ENCODE measurements at regions not wholly inside any gene's neighbourhood (a gene's known extent, or its start where the extent isn't known, plus 50 kb on each side); places are given as distances from the start of the nearest gene placed in this dataset.

- Mint-ChIP-seq H3K4me1 (no peaks in the 10 kb centered on the region), H3K4me3 (no peak overlapping the region), H3K27ac (no peak overlapping the region), H3K27me3 (ENCODE audit: low read depth, poor library complexity) (no peaks in the 10 kb centered on the region), H3K9me3 (no peaks in the 10 kb centered on the region), H3K36me3 (ENCODE audit: low read depth) (no peaks in the 10 kb centered on the region)
- DNase-seq, result no peak
- no peak for TF ChIP-seq CTCF (IDR thresholded peaks at IDR 0.05)
Observed at GRCh38 chr21:21605521-21605920, 607.3 kb downstream of the NCAM2 start.

DNA sequence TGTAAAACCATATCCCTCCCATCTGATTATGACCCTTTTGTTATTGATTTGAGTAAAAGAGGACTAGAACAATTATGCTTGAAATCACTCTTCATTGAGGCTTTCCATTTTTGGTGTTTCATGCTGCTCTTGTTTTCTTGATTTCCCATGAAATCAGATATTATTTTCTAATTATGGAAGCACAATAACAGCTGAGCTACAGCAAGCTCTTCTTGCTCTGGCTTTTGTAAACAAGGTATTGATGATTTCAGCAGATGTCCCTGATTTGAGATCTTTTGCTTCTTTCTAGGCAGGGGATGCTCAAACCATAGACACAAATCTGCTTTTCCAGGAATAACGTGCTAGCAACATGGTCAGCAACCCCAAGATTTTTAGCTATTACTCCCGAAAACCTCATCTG lies 607.8 kb downstream of the NCAM2 start:
- Mint-ChIP-seq H3K36me3 (ENCODE audit: low read depth) (no peaks in the 10 kb centered on the region), H3K4me3 (no peak overlapping the region), H3K27ac (no peak overlapping the region), H3K27me3 (ENCODE audit: low read depth, poor library complexity) (no peaks in the 10 kb centered on the region), H3K4me1 (no peaks in the 10 kb centered on the region), H3K9me3 (no peaks in the 10 kb centered on the region)
- DNase-seq, result no peak
- no peak for TF ChIP-seq CTCF (IDR thresholded peaks at IDR 0.05)

GRCh38 chr21:21612466-21612865 lies 614.3 kb downstream of the NCAM2 start:
- H3K27ac Mint-ChIP-seq, result no peak overlapping the region

DNA sequence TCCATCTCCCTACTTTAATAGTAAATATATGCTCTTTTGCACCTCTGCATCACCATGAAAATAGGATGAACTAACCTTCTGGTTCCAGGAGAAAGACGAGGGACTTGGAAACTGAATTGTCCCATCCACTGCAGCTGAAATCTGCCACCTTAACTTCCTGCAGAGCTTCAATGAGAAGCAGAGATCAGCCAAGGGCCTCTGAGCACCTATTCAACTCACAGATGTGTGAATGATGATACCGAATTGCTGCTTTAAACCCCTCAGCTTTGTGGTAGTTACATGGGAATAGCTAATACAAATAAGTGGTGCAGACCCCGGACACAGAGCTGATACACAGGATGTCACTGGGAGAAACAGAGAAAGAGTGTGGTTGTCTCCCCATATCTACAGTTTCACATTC lies 616.8 kb downstream of the NCAM2 start:
- no peak for DNase-seq
- Mint-ChIP-seq H3K4me1 (no peaks in the 10 kb centered on the region), H3K27ac (no peak overlapping the region), H3K9me3 (no peaks in the 10 kb centered on the region), H3K4me3 (no peak overlapping the region), H3K27me3 (ENCODE audit: low read depth, poor library complexity) (no peaks in the 10 kb centered on the region), H3K36me3 (ENCODE audit: low read depth) (no peaks in the 10 kb centered on the region)
- TF ChIP-seq CTCF (IDR thresholded peaks at IDR 0.05), result no peak

More at GRCh38 chr21:21612466-21612865, 614.3 kb downstream of the NCAM2 start:
- Mint-ChIP-seq H3K9me3 (no peaks in the 10 kb centered on the region), H3K36me3 (ENCODE audit: low read depth) (no peaks in the 10 kb centered on the region), H3K4me1 (no peaks in the 10 kb centered on the region), H3K4me3 (no peak overlapping the region), H3K27me3 (ENCODE audit: low read depth, poor library complexity) (no peaks in the 10 kb centered on the region)
- no peak for TF ChIP-seq CTCF (IDR thresholded peaks at IDR 0.05)
- DNase-seq, result no peak

DNA sequence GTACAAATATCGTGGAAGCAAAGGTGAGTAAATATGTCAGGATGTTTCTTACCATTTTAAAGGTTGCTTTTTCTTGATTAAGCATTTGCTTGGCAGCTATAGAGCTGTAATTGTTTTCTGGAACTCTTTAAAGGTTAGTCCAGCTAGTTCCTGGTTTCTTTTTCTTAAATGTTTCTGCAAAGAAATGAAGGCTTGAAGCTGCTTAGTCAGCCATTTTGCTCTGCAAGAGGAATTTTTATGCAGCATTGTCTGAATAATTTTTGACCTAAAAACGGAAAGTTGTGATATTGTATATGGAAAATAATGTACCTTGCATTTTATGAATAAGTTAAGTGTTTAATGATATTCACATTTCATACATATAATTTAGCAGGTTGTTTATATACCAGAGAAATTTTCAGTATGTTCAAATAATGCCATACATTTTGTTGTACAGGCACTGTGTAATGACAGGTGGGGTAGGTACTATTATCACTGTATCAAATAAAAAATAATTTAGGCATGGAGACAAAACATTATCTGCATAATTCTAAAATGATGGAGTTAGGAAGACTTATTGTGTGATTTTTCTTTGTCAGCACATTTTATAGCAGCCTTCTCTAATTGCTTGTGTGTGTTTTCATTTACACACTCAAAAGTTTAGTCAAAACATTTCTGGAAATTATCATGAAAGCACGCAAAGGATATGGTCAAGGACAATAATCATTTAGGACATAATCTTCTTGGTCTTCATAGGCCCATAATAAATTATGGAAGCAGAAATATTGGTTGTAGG lies 624.4 kb downstream of the NCAM2 start:
- Mint-ChIP-seq H3K36me3 (ENCODE audit: low read depth) (no peaks in the 10 kb centered on the region), H3K4me1 (no peaks in the 10 kb centered on the region), H3K4me3 (no peak overlapping the region), H3K9me3 (no peaks in the 10 kb centered on the region), H3K27me3 (ENCODE audit: low read depth, poor library complexity) (no peaks in the 10 kb centered on the region), H3K27ac (no peak overlapping the region)
- no peak for DNase-seq
- TF ChIP-seq CTCF (IDR thresholded peaks at IDR 0.05), result no peak

DNA sequence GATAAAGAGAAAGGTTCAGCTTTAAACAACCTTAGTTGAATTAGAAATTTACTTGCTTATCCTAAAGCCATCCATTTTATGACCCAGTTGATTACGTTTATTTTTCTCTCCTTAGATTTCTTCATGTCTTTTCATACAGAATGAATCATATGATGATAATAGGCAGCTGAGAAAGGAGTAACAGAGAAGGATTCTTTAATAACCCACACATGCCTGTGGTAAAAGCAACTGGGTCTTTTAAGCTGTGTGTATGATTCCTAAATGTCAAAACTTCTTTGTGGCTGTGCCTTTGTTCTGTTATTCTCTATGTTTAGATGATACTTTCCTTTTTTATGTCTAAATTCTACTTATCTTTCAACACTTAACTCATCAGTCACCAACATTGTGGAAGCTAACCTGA lies 626.5 kb downstream of the NCAM2 start:
- no peak for TF ChIP-seq CTCF (IDR thresholded peaks at IDR 0.05)
- Mint-ChIP-seq H3K9me3 (no peaks in the 10 kb centered on the region), H3K27me3 (ENCODE audit: low read depth, poor library complexity) (no peaks in the 10 kb centered on the region), H3K36me3 (ENCODE audit: low read depth) (no peaks in the 10 kb centered on the region), H3K4me3 (no peak overlapping the region), H3K4me1 (no peaks in the 10 kb centered on the region), H3K27ac (no peak overlapping the region)
- DNase-seq, result no peak

All from nephron progenitor cell (in vitro differentiated cells).